IMR-90 (cell line): ENCODE measurements at regions not wholly inside any gene's neighbourhood (a gene's known extent, or its start where the extent isn't known, plus 50 kb on each side); places are given as distances from the start of the nearest gene placed in this dataset.

ENCODE experiments used
- ATAC-seq: fragments of 200-7000 bp; cut with Tn5 transposase; 2 replicates; pipeline ENCODE4 v1.9.1; 2020; ENCODE audit warnings: low read depth, mild to moderate bottlenecking, moderate library complexity
- BruUV-seq: library from RNA; stranded (reverse); fragments of 400-500 nt; replicated peaks from 2 replicates; lab custom pipeline; 2021; lab: Mats Ljungman, UMichigan
- CTCF ChIA-PET: fragments of 300-600 bp; formaldehyde crosslinking; extraction: SDS; loops from one replicate; lab custom pipeline; 2021; ENCODE audit warnings: antibody characterized with exemption; lab: Yijun Ruan, JAX
- POLR2A ChIA-PET: fragments of 300-600 bp; sonication (Branson Sonifier 250); formaldehyde crosslinking; loops from one replicate; lab custom pipeline; 2022; ENCODE audit warnings: antibody characterized with exemption; ENCODE audit not compliant: unreplicated experiment; lab: Charles Lee
- DNase-seq: peaks from one replicate; pipeline ENCODE4 v3.0.0; 2013
- H2AFZ ChIP-seq: replicated peaks from 2 replicates; pipeline ENCODE3; 2013; ENCODE audit warnings: low read length, mild to moderate bottlenecking; ENCODE audit not compliant: poor library complexity
- H2AK5ac ChIP-seq: 2 replicates; pipeline ENCODE4 v1.6.1; 2013; ENCODE audit warnings: low read depth, low read length, inconsistent platforms
- H2AK9ac ChIP-seq: replicated peaks from 2 replicates; pipeline ENCODE3; 2013; ENCODE audit warnings: mild to moderate bottlenecking, low read depth, low read length, moderate library complexity; ENCODE audit not compliant: poor library complexity
- H2BK120ac ChIP-seq: 2 replicates; pipeline ENCODE4 v1.6.1; 2013; ENCODE audit warnings: low read depth, low read length, inconsistent platforms
- H2BK15ac ChIP-seq: 3 replicates; pipeline ENCODE4 v1.6.1; 2013; ENCODE audit warnings: low read depth, low read length, inconsistent platforms
- H2BK20ac ChIP-seq: 2 replicates; pipeline ENCODE4 v1.6.1; 2013; ENCODE audit warnings: low read depth, mild to moderate bottlenecking, inconsistent platforms, low read length, moderate library complexity
- H2BK5ac ChIP-seq: 2 replicates; pipeline ENCODE4 v1.6.1; 2013; ENCODE audit warnings: mild to moderate bottlenecking, low read depth, low read length, inconsistent platforms; ENCODE audit not compliant: poor library complexity, severe bottlenecking
- H3K14ac ChIP-seq: replicated peaks from 2 replicates; pipeline ENCODE4 v1.6.1; 2013; ENCODE audit warnings: low read depth, low read length, inconsistent platforms
- H3K18ac ChIP-seq: 2 replicates; pipeline ENCODE4 v1.6.1; 2013; ENCODE audit warnings: low read depth, low read length, control low read depth
- H3K23ac ChIP-seq: 2 replicates; pipeline ENCODE4 v1.6.1; 2013; ENCODE audit warnings: low read depth, low read length, inconsistent platforms
- H3K27ac ChIP-seq: 2 replicates; pipeline ENCODE4 v1.5.1; 2013; ENCODE audit warnings: mild to moderate bottlenecking, control low read depth, low read length; ENCODE audit not compliant: insufficient read depth
- H3K27me3 ChIP-seq: 2 replicates; pipeline ENCODE4 v1.6.1; 2013; ENCODE audit warnings: low read length; ENCODE audit not compliant: control insufficient read depth, insufficient read depth
- H3K36me3 ChIP-seq: 2 replicates; pipeline ENCODE4 v1.6.1; 2013; ENCODE audit warnings: low read length, mixed read lengths; ENCODE audit not compliant: control insufficient read depth, insufficient read depth
- H3K4ac ChIP-seq: 2 replicates; pipeline ENCODE4 v1.6.1; 2013; ENCODE audit warnings: low read depth, low read length, inconsistent platforms
- H3K4me1 ChIP-seq: 2 replicates; pipeline ENCODE4 v1.6.1; 2013; ENCODE audit warnings: low read length, mixed read lengths; ENCODE audit not compliant: control insufficient read depth, insufficient read depth
- H3K4me2 ChIP-seq: 2 replicates; pipeline ENCODE4 v1.6.1; 2013; ENCODE audit warnings: low read depth, mild to moderate bottlenecking, control low read depth, low read length, moderate library complexity
- H3K4me3 ChIP-seq: 2 replicates; pipeline ENCODE4 v1.5.1; 2013; ENCODE audit warnings: low read depth, mild to moderate bottlenecking, control low read depth, low read length, moderate library complexity; ENCODE audit not compliant: insufficient read depth
- H3K56ac ChIP-seq: 2 replicates; pipeline ENCODE4 v1.6.1; 2013; ENCODE audit warnings: low read length, inconsistent platforms; ENCODE audit not compliant: insufficient read depth; ENCODE audit errors: extremely low read depth
- H3K79me1 ChIP-seq, 2 experiments: 2 replicates each; pipeline ENCODE4 v1.6.1; 2013; ENCODE audit warnings: low read length in 2 of 2, inconsistent platforms in 1 of 2, low read depth in 1 of 2
- H3K9ac ChIP-seq: 2 replicates; pipeline ENCODE4 v1.6.1; 2013; ENCODE audit warnings: low read depth, low read length, control low read depth
- H3K9me1 ChIP-seq: 2 replicates; pipeline ENCODE4 v1.6.1; 2013; ENCODE audit warnings: low read length, inconsistent platforms; ENCODE audit not compliant: insufficient read depth
- H3K9me3 ChIP-seq: 2 replicates; pipeline ENCODE4 v1.6.1; 2013; ENCODE audit warnings: low read length; ENCODE audit not compliant: control insufficient read depth, insufficient read depth
- H4K20me1 ChIP-seq: 2 replicates; pipeline ENCODE4 v1.6.1; 2013; ENCODE audit warnings: low read length, inconsistent platforms; ENCODE audit not compliant: insufficient read depth
- H4K5ac ChIP-seq: 2 replicates; pipeline ENCODE4 v1.6.1; 2013; ENCODE audit warnings: mild to moderate bottlenecking, low read depth, low read length, control low read depth
- H4K8ac ChIP-seq, 2 experiments: 2 replicates each; pipeline ENCODE4 v1.6.1; 2013; ENCODE audit warnings: low read depth in 2 of 2, low read length in 2 of 2, control low read depth in 1 of 2, inconsistent platforms in 1 of 2
- H4K91ac ChIP-seq: 2 replicates; pipeline ENCODE4 v1.6.1; 2013; ENCODE audit warnings: low read depth, low read length, inconsistent platforms; ENCODE audit not compliant: insufficient read depth
- CEBPB ChIP-seq: IDR thresholded peaks from 2 replicates; pipeline ENCODE4 v1.6.1; 2012; ENCODE audit warnings: low read depth, low read length, improper control_type of control experiment
- CHD1 ChIP-seq: IDR thresholded peaks from 2 replicates; pipeline ENCODE4 v1.6.1; 2012; ENCODE audit warnings: low read depth, low read length, improper control_type of control experiment
- CTCF ChIP-seq: conservative IDR thresholded peaks from 2 replicates; pipeline ENCODE4 v1.5.1; 2012; ENCODE audit warnings: mild to moderate bottlenecking, low read depth, low read length, improper control_type of control experiment
- ELK1 ChIP-seq: fragments of 150-350 bp; IDR thresholded peaks from 2 replicates; pipeline ENCODE4 v1.6.1; 2016; ENCODE audit warnings: low read depth, mild to moderate bottlenecking, low read length, moderate library complexity, borderline replicate concordance
- MAFK ChIP-seq: IDR thresholded peaks from 2 replicates; pipeline ENCODE4 v1.6.1; 2012; ENCODE audit warnings: low read depth, low read length, improper control_type of control experiment
- MXI1 ChIP-seq: IDR thresholded peaks from 2 replicates; pipeline ENCODE4 v1.6.1; 2012; ENCODE audit warnings: low read depth, mild to moderate bottlenecking, low read length, moderate library complexity, borderline replicate concordance
- NFE2L2 ChIP-seq: fragments of 150-350 bp; IDR thresholded peaks from 2 replicates; pipeline ENCODE4 v1.6.1; 2016; ENCODE audit warnings: low read depth, mild to moderate bottlenecking, low read length
- POLR2A ChIP-seq: IDR thresholded peaks from 2 replicates; pipeline ENCODE4 v1.6.1; 2012; ENCODE audit warnings: mild to moderate bottlenecking, low read depth, low read length
- RCOR1 ChIP-seq: IDR thresholded peaks from 2 replicates; pipeline ENCODE4 v1.6.1; 2012; ENCODE audit warnings: mild to moderate bottlenecking, low read length, improper control_type of control experiment; ENCODE audit not compliant: insufficient replicate concordance
- RFX5 ChIP-seq: IDR thresholded peaks from 2 replicates; pipeline ENCODE4 v1.8.0; 2012; ENCODE audit warnings: low read depth, mild to moderate bottlenecking, low read length, moderate library complexity
- WGBS, 2 experiments: methylation state at CpG; one replicate each; pipeline versions ENCODE4 v1.1.5 to v1.1.7; 2013; ENCODE audit warnings: missing lambda C conversion rate in 2 of 2; ENCODE audit not compliant: insufficient read length in 1 of 2; ENCODE audit errors: extremely low coverage in 2 of 2; 5-methylcytosine and 5-hydroxymethylcytosine counted together
- dilution Hi-C: fragments of 300-500 bp; cut with HindIII; formaldehyde crosslinking; loops from one replicate; pipeline ENCODE4 v1.14.3; 2018; ENCODE audit warnings: low sequenced_read_pairs; ENCODE audit not compliant: unreplicated experiment
- in situ Hi-C: fragments of 300-500 bp; cut with MboI; formaldehyde crosslinking; loops from 3 replicates; pipeline ENCODE4 v1.14.3; 2019; ENCODE audit warnings: low sequenced_read_pairs, inconsistent platforms, mixed read lengths
- intact Hi-C: fragments of 100-400 bp; cut with micrococcal nuclease; formaldehyde crosslinking; loops from 2 replicates; pipeline ENCODE4 v1.10.0; 2022

DNA sequence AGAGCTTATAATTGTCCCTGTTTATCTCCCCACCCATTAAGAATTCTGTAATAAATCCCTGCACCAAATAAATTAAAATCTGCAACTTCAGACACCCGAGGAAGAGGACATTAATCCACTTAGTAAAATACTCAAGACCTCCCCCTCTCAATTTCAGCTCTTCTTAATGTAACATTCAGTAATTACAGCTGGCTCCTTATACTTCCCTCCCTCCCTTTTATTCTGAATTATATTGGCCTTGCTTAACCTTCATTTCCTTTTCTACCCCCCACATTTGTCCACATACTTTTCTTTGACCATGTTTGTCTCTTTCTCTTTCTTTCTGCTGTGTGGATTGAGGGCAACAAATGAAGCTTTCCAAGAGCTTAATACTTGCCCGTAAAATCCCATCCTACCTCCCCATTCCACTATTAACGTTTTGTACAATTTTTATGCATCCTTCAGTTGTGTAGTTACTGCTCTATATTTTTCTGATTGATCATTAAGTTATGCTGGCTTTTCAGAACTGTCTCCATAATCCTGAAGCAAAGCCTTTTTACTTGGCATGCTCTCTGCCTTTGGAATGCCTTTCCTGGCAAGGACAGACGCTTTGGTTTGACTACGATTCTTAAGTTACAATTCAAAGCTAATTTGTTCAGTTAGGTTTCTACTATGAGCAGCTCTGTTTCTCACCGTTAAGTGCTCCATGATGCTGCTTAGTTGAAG is 580.1 kb downstream of the ZEB2 start:
- H2BK15ac ChIP-seq, result peak overlapping the region; percentile 47; the same call in 1 of the 3 replicates
- no peak overlapping the region for H2AK9ac ChIP-seq
- POLR2A ChIA-PET, result interaction anchor here (0.5 kb wide), 1 partner anchor 333 kb away, joined by 5 read pairs; no protein-coding TSS in a partner anchor
- BruUV-seq, result no TSS peak
- no peak overlapping the region for H3K9ac ChIP-seq
- H2BK120ac ChIP-seq, result peak overlapping the region; percentile 9; the same call in 1 of the 2 replicates
- dilution Hi-C loops (no loop called here), in situ Hi-C loops (no loop called here), intact Hi-C loops (loop anchor here (5.0 to 10.0 kb wide), 5 partner anchors 133 to 573 kb away; a partner anchor contains a TSS)
- TF ChIP-seq MAFK (no peak), NFE2L2 (no peak), POLR2A (no peak), RFX5 (no peak), ELK1 (no peak), MXI1 (no peak), CEBPB (no peak), CHD1 (no peak), RCOR1 (no peak), CTCF (no peak)
- H4K20me1 ChIP-seq, result no peaks in the 10 kb centered on the region
- CTCF ChIA-PET, result interaction anchor here (0.6 kb wide), 1 partner anchor 547 kb away, joined by 5 read pairs; no protein-coding TSS in a partner anchor
- H4K8ac ChIP-seq, result peak overlapping the region in 1 of 2 experiments; percentile 68; a peak in 1 of 4 replicates
- no peaks in the 10 kb centered on the region for H3K9me3 ChIP-seq
- peak overlapping the region; percentile 11; the same call in 1 of the 2 replicates for H3K18ac ChIP-seq
- no peaks in the 10 kb centered on the region for H3K9me1 ChIP-seq
- H3K79me1 ChIP-seq, result no peaks in the 10 kb centered on the region
- H2AK5ac ChIP-seq, result no peak overlapping the region
- H2BK5ac ChIP-seq, result peak overlapping the region; percentile 52
- no peak overlapping the region for H3K4ac ChIP-seq
- WGBS, 2 experiments, result no CpG with 5 or more reads among the region's 6 CpGs
- no peak overlapping the region for H3K27ac ChIP-seq
- H3K27me3 ChIP-seq, result no peaks in the 10 kb centered on the region
- no peak overlapping the region for H3K4me3 ChIP-seq
- H4K91ac ChIP-seq, result peak overlapping the region; percentile 18; the same call in 1 of the 2 replicates
- peaks cover 10% of the 10 kb centered on the region for H3K4me1 ChIP-seq
- no peak overlapping the region for H3K56ac ChIP-seq
- H3K36me3 ChIP-seq, result no peaks in the 10 kb centered on the region
- no peak overlapping the region for H2AFZ ChIP-seq
- peak overlapping the region; percentile 27 for H2BK20ac ChIP-seq
- ATAC-seq (no peak; the same call in 1 of the 2 replicates), DNase-seq (peak; percentile 51)
- no peak overlapping the region; the same call in 1 of the 2 replicates for H3K14ac ChIP-seq
- H3K4me2 ChIP-seq, result peak overlapping the region; percentile 34; the same call in 1 of the 2 replicates
- no peak overlapping the region for H3K23ac ChIP-seq
- H4K5ac ChIP-seq, result peak overlapping the region; percentile 6; the same call in 1 of the 2 replicates
